NB4 (cell line): ENCODE measurements at regions not wholly inside any gene's neighbourhood (a gene's known extent, or its start where the extent isn't known, plus 50 kb on each side); places are given as distances from the start of the nearest gene placed in this dataset.

Experiments used
- CTCF ChIP-seq: IDR thresholded peaks from one replicate; pipeline ENCODE4 v1.5.1; 2012; ENCODE audit warnings: low read depth, low read length
- MYC ChIP-seq: IDR thresholded peaks from 2 replicates; pipeline ENCODE4 v1.6.1; 2011; ENCODE audit warnings: low read depth, low read length
- POLR2A ChIP-seq: IDR thresholded peaks from 2 replicates; pipeline ENCODE4 v1.6.1; 2011; ENCODE audit warnings: mild to moderate bottlenecking; ENCODE audit not compliant: insufficient read length; ENCODE audit errors: extremely low read depth
- TF ChIP-seq, protein P1 (sequence below): IDR thresholded peaks from 2 replicates; pipeline ENCODE4 v1.6.1; 2011; ENCODE audit warnings: low read depth, low read length

DNA sequence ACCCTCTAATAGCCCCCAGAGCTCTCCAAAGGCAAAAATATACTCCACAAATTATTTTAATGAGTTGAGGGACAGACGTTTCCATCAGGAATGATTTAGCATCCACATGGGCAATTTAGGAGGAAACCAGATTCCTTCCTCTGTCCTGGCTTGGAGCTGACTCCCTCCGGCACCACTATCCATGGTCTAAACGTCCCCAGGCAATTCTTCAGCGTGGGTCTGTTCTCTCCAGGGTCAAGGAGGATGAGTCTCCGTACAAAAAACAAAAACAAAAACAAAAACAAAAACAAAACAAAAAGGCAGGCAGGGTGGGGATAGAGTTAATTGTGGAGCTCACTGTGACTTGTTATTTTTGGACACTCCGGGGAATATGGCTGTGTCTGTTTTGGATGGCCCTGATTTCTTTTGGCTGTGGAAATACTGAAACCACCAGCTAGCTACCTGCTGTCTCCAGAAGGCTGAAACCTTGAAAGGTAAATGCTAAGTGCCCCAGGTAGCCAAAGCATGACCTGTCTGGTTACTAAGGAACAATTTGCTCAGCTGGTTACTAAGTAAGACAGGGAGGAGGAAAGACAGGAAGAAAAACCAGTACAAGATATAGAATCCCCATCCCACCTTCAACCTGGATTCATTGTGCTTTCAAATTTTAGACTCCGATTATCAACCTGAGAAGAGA, 419.1 kb upstream of the LCORL start:
- TF ChIP-seq POLR2A (no peak), CTCF (no peak), MYC (no peak)
- TF ChIP-seq, protein P1, sequence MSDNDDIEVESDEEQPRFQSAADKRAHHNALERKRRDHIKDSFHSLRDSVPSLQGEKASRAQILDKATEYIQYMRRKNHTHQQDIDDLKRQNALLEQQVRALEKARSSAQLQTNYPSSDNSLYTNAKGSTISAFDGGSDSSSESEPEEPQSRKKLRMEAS, result no peak
